ENCODE measurements at regions not wholly inside any gene's neighbourhood (a gene's known extent, or its start where the extent isn't known, plus 50 kb on each side); places are given as distances from the start of the nearest gene placed in this dataset.

DNA sequence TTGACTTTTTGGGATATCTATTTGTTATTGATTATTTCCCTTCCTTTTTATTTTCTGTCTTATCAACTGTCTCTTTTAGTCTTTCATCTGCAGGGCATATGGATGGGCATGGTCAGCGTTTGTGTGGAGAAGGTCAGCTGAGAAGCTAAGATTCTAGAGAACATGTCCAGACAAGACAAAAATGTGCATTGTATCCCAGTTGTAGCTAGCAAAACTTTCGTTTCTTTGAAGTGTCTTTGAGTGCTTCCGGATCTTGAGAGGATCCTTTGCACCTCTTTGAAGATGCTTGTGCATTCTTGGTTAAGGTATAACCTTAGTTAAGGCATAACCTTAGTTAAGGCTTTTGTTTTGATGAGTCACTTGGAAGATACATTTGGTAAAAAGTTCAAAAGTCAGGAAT is 329.9 kb upstream of the LRRC4C start:
- TF ChIP-seq, protein P1, sequence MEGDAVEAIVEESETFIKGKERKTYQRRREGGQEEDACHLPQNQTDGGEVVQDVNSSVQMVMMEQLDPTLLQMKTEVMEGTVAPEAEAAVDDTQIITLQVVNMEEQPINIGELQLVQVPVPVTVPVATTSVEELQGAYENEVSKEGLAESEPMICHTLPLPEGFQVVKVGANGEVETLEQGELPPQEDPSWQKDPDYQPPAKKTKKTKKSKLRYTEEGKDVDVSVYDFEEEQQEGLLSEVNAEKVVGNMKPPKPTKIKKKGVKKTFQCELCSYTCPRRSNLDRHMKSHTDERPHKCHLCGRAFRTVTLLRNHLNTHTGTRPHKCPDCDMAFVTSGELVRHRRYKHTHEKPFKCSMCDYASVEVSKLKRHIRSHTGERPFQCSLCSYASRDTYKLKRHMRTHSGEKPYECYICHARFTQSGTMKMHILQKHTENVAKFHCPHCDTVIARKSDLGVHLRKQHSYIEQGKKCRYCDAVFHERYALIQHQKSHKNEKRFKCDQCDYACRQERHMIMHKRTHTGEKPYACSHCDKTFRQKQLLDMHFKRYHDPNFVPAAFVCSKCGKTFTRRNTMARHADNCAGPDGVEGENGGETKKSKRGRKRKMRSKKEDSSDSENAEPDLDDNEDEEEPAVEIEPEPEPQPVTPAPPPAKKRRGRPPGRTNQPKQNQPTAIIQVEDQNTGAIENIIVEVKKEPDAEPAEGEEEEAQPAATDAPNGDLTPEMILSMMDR (IDR thresholded peaks at IDR 0.05): no peak
- TF ChIP-seq EP300 (IDR thresholded peaks at IDR 0.05) (no peak), POLR2AphosphoS5 (IDR thresholded peaks at IDR 0.05) (no peak)

Measured in stomach (tissue), 4 donors.